ENCODE measurements at regions not wholly inside any gene's neighbourhood (a gene's known extent, or its start where the extent isn't known, plus 50 kb on each side); places are given as distances from the start of the nearest gene placed in this dataset.

DNA sequence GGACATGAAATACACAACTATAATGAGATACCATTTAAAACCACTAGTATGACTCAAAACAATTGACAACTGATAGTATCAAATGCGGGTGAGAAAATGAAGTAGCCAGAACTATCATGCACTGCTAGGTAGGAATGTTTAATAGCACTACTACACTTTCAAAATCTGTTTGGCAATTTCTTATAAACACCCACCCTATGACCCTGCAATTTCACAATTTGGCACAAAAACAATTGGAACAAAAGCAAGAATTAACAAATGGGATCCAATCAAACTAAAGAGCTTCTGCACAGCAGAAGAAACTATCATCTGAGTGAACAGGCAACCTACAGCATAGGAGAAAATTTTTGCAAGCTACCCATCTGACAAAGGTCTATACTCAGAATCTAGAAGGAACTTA is 431.2 kb upstream of the GYPC start:
- no peak overlapping the region for H3K27ac Mint-ChIP-seq
- no peaks in the 10 kb centered on the region for H3K9me3 Mint-ChIP-seq
- no peak for TF ChIP-seq CTCF (IDR thresholded peaks at IDR 0.05; ENCODE audit: unreplicated experiment in 3 of 3)
- H3K4me3 Mint-ChIP-seq: no peak overlapping the region
- H3K4me1 Mint-ChIP-seq: peaks cover 12% of the 10 kb centered on the region
- H3K36me3 Mint-ChIP-seq (ENCODE audit: low read depth): no peaks in the 10 kb centered on the region
- H3K27me3 Mint-ChIP-seq (ENCODE audit: low read depth): no peaks in the 10 kb centered on the region

- Mint-ChIP-seq H3K27me3 (ENCODE audit: low read depth) (no peaks in the 10 kb centered on the region), H3K9me3 (peaks cover 6% of the 10 kb centered on the region)
- peak in 2 of 3 experiments; percentile 7 to 21 for TF ChIP-seq CTCF (IDR thresholded peaks at IDR 0.05; ENCODE audit: unreplicated experiment in 3 of 3)
Observed at GRCh38 chr2:126227250-126227649, 428.7 kb upstream of the GYPC start.

DNA sequence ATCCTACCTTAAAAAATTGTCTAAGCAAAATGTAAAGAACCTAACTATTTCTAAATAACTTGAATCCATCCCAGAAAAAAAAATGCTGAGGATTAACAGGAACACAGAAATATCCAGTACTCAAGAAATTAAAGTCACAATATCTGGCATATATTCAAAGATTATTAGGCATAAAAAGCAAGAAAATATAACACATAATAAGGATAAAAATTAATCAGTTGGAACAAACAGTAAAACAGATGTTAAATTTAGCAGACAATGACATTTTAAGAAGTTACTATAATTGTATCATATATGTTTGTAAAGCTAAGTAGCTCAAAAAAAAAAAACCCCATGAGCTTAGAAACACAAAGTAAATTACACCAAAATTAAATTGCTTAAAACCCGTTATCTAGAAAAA is 427.4 kb upstream of the GYPC start:
- H3K4me1 Mint-ChIP-seq: no peaks in the 10 kb centered on the region
- TF ChIP-seq CTCF (IDR thresholded peaks at IDR 0.05; ENCODE audit: unreplicated experiment in 3 of 3): no peak
- no peaks in the 10 kb centered on the region for H3K27me3 Mint-ChIP-seq (ENCODE audit: low read depth)
- no peak overlapping the region for H3K27ac Mint-ChIP-seq
- H3K36me3 Mint-ChIP-seq (ENCODE audit: low read depth): no peaks in the 10 kb centered on the region
- H3K9me3 Mint-ChIP-seq: peaks cover 6% of the 10 kb centered on the region
- H3K4me3 Mint-ChIP-seq: no peak overlapping the region

More at GRCh38 chr2:126227250-126227649, 428.7 kb upstream of the GYPC start:
- peaks cover 2% of the 10 kb centered on the region for H3K4me1 Mint-ChIP-seq
- no peak overlapping the region for H3K27ac Mint-ChIP-seq
- no peak overlapping the region for H3K4me3 Mint-ChIP-seq
- H3K36me3 Mint-ChIP-seq (ENCODE audit: low read depth): no peaks in the 10 kb centered on the region

DNA sequence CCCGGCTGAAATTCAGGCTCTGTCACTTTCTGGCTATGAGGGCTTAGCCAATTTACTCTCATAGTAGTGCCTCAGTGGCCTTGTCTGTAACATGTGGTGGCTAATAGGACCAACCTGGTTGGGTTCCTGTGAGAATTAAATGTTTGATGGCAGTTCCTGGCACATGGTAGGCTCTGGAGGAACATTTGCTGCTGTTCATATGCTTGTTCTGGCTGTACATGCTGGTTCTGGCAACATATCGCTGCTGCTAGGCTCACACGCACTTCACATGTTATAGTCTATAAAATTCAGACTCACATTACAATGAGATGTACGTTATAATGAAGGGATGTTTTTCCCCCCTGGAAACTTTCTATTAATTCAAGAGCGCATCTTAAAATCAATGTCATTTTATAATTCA is 417.7 kb upstream of the GYPC start:
- no peaks in the 10 kb centered on the region for H3K27me3 Mint-ChIP-seq (ENCODE audit: low read depth)
- no peak for TF ChIP-seq CTCF (IDR thresholded peaks at IDR 0.05; ENCODE audit: unreplicated experiment in 3 of 3)
- H3K9me3 Mint-ChIP-seq: no peaks in the 10 kb centered on the region
- no peak overlapping the region for H3K4me3 Mint-ChIP-seq
- peaks cover 6% of the 10 kb centered on the region for H3K4me1 Mint-ChIP-seq
- no peaks in the 10 kb centered on the region for H3K36me3 Mint-ChIP-seq (ENCODE audit: low read depth)
- H3K27ac Mint-ChIP-seq: no peak overlapping the region

- peaks cover 6% of the 10 kb centered on the region for H3K4me1 Mint-ChIP-seq
- no peak overlapping the region for H3K27ac Mint-ChIP-seq
- no peaks in the 10 kb centered on the region for H3K27me3 Mint-ChIP-seq (ENCODE audit: low read depth)
- no peaks in the 10 kb centered on the region for H3K36me3 Mint-ChIP-seq (ENCODE audit: low read depth)
- no peaks in the 10 kb centered on the region for H3K9me3 Mint-ChIP-seq
- no peak overlapping the region for H3K4me3 Mint-ChIP-seq
- no peak for TF ChIP-seq CTCF (IDR thresholded peaks at IDR 0.05; ENCODE audit: unreplicated experiment in 3 of 3)
Observed at GRCh38 chr2:126239320-126239955, 416.5 kb upstream of the GYPC start.

DNA sequence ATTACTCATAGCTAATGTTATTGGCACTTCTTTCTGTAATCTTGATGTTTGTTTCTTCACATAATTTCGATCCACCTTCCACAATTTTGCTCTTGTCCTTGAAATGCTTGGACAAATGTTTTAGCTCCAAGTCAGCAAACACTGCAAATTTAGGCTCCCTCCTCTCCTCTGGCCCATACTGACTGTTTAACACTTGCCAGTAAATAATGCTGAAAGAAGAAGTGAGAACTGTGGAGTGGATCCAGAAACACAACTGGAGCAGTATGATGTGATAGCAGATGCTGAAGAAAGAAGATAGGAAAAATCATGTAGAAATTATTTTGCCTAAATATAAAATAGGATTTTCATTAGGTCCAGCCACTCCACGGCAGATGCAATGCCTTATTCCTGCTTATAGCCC is 415.0 kb upstream of the GYPC start:
- no peaks in the 10 kb centered on the region for H3K27me3 Mint-ChIP-seq (ENCODE audit: low read depth)
- no peaks in the 10 kb centered on the region for H3K36me3 Mint-ChIP-seq (ENCODE audit: low read depth)
- H3K9me3 Mint-ChIP-seq: no peaks in the 10 kb centered on the region
- H3K27ac Mint-ChIP-seq: peak overlapping the region in 1 of 3 experiments; percentile 6
- no peak for TF ChIP-seq CTCF (IDR thresholded peaks at IDR 0.05; ENCODE audit: unreplicated experiment in 3 of 3)
- H3K4me3 Mint-ChIP-seq: no peak overlapping the region
- peaks cover 6% of the 10 kb centered on the region for H3K4me1 Mint-ChIP-seq
